NCI-H2029 (cell line): ENCODE measurements at regions not wholly inside any gene's neighbourhood (a gene's known extent, or its start where the extent isn't known, plus 50 kb on each side); places are given as distances from the start of the nearest gene placed in this dataset.

Experiments used
- DNase-seq: peaks from one replicate; lab custom pipeline; 2025; lab: John Stamatoyannopoulos, UW

DNA sequence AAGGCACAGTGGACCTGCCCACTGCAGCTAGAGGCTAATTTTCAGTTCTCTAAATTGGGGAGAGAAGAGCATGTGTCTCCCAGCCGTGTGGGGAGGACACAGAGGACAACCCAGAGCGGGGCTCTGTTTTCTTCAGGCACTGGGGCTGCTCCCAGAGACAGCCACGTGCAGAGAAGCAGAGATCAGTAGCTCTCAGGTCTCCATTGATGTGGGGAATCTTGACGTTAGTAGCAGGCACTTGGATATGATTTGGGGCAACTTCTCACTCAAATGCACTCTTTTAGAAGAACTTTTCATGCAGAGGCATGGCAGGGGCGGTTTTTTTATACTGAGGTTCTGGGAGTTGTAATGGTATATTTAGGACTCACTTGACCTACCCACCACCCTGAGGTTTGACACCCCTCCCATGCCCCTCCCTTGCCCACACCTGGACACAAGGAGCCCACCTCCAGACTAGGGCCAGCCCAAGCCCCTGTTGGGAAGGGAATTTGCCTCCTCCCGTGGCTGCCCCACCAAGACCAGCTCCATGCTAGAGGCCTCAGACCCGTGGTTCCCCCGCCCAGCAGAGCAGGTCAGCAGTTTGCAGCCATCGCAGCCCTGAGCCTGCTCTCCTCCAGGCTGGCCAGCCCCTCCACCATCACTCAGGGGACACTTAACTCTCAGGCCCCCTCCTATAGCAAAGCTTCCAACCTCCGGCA, 94.2 kb upstream of the RTL6 start:
- no peak for DNase-seq

- no peak for DNase-seq
Observed at GRCh38 chr22:44591146-44591790, 93.2 kb upstream of the RTL6 start.

- no peak for DNase-seq
Observed at GRCh38 chr22:44590291-44590690, 92.3 kb upstream of the RTL6 start.

GRCh38 chr22:44589831-44590230, 91.8 kb upstream of the RTL6 start:
- no peak for DNase-seq

DNA sequence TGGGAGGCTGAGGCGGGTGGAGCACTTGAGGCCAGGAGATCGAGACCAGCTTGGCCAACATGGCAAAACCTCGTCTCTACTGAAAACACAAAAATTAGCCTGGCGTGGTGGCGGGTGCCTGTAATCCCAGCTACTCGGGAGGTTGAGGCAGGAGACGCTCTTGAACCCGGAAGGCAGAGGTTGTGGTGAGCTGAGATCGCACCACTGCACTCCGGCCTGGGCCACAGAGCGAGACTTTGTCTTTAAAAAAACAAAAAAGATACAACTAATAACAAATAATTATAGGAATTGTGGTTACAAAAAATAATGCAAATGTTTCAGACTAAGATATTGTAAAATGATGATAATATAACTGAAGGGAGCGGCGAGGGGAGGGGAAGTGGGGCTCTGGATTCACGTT, 90.3 kb upstream of the RTL6 start:
- DNase-seq: no peak

- DNase-seq: no peak
Observed at GRCh38 chr22:44587737-44588310, 89.8 kb upstream of the RTL6 start.

DNA sequence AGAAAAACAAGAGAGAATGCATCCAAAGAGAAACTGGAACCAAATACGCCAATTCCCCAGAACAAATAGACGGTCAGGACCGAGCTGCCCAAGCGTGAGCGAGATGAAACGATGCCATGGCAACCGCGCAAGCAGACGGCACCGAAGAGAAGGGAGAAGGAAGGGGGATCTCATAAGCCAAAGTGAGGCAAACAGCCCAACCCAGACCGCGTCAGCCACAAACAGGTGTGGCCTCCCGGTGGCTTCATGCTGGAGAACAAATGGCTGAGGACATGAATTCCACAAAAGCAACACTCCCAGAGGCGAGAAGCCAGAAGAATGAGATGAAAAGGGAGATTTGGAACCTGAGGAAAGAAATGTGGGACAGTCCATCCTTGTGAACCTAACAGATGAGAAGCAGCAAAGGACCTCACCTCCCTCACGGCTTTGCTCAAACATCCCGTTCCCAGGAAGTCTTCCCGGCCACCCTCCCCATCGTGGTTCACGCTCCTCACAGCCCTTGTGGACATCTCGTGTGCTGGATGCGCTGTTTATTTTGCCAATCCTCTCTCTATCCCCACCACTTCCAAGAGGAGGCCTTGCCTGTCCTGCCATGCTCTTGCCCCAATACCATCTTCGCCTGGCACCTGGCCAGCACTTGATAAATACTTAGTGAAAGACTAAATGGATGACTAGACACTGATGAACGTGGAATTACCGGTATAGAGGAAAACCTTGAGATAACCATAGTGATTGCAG, 89.1 kb upstream of the RTL6 start:
- DNase-seq: peak; percentile 83

GRCh38 chr22:44586351-44586990, 88.4 kb upstream of the RTL6 start:
- peak; percentile 46 for DNase-seq

GRCh38 chr22:44585559-44586350, 87.7 kb upstream of the RTL6 start:
- no peak for DNase-seq

DNA sequence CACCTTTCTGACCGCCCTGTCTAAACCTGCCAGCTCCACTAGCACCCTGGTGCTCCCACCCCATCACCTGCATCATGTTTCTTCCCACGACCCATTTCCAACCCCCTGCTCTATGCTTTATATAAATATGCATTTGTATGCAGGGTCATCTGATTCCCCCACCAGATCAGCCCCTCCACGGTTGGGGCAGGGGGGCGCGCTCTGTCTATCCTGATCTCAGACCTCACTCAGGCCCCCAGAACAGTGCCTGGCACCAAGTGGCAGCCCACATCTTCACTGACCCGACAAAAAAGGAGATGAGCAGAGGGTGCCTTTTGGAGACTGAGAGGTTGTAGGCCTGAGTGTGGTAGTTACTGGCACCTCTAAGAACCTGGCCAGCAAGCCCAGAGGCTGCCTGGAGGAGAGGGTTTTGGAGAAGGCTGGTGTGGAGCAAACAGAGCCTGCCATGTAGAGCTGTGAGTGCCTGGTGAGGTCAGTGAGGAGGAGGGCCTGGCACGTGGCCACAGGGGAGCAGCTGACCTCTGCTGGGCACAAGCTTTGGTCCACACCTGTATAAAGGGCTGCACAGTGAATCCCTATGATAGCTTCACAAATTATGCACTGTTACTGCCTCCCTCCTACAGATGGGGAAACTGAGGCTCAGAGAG, 86.3 kb upstream of the RTL6 start:
- DNase-seq: no peak

- DNase-seq: no peak
Observed at GRCh38 chr22:44583854-44584253, 85.8 kb upstream of the RTL6 start.

DNA sequence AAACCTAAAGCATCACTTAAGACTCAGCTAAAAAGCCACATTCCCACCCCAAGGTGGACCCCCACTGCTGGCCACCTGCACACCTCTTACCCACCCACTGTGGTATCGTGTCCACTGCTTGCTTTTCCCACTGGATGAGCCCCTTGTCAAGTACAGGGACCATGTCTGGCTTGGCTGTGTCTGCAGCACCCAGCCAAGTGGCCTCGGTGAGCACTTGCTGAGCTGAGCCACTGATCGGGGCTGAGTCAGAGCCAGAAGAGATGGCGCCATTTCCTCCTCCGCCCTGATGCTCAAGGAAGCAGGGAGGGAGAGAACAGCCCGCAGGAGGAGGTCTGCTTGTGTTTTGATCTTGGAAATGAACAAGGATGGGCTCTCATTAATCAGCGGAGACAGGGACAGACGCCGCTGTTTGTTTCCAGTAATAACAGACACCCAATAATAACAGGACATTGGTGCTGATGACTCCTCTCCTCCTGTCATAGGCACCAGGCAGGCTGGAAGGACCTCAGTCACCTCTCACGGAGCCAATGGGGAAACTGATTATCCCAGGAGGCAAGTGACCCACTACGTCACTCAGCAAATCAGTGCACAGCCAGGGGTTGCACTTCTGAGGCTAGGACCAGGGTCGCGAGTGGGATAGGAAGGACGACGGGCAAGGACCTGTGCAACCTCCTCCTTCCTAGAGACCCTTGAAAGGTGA, 85.2 kb upstream of the RTL6 start:
- no peak for DNase-seq

DNA sequence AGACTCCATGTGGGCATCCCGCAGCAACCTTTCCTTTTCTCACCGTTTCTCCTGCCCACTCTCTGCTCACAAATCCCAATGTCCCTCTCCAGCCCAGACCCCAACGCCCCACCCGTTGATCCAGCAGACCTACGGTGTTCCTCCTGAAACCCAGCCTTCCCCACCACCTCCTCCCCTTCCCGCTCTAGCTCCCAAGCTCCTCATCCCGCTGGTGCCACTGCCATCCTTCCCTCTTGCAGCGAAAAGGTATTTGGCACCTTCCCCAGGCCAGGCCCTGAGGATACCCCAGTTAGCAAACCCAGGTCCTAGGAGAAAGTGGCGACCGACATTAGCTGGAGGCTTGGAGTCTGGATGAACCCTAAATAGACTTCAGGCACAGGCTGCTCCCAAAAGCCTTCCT, 84.0 kb upstream of the RTL6 start:
- DNase-seq: no peak

- DNase-seq: no peak
Observed at GRCh38 chr22:44581096-44581435, 83.0 kb upstream of the RTL6 start.

- no peak for DNase-seq
Observed at GRCh38 chr22:44580176-44581095, 82.4 kb upstream of the RTL6 start.

GRCh38 chr22:44578516-44579230, 80.6 kb upstream of the RTL6 start:
- no peak for DNase-seq

DNA sequence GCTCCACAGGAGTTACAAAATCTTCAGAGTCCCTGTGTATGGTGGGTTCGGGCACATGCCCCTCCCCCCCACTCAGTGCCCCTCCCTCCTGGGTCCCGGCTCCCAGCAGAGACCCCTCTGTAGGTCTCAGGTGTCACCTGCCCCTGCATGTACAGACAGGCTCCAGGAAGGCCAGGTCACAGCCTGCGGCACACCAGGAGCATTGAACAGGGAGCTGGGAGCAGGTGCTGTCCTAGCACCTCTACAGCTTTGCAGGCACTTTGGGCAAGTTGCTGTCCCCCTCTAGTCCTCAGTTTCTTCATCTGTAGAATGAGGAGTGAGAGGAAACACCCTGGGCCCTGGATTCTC, 80.1 kb upstream of the RTL6 start:
- DNase-seq: no peak

GRCh38 chr22:44577391-44578109, 79.5 kb upstream of the RTL6 start:
- DNase-seq: no peak
